A673 (cell line): ENCODE measurements at regions not wholly inside any gene's neighbourhood (a gene's known extent, or its start where the extent isn't known, plus 50 kb on each side); places are given as distances from the start of the nearest gene placed in this dataset.

ENCODE experiments used
- EZH2 ChIP-seq: fragments of 200-600 bp; sonication (generic); IDR thresholded peaks from 2 replicates; pipeline ENCODE4 v1.6.1; 2017; ENCODE audit warnings: borderline replicate concordance, low read depth, mild to moderate bottlenecking, mixed read lengths, antibody characterized with exemption, low read length; ENCODE audit not compliant: poor library complexity, severe bottlenecking
- TF ChIP-seq, protein P1 (sequence below): fragments of 300-800, 200-600 bp; sonication (generic); conservative IDR thresholded peaks from 2 replicates; pipeline ENCODE4 v1.5.1; 2017; ENCODE audit warnings: low read depth, mild to moderate bottlenecking, antibody characterized with exemption, low read length, moderate library complexity, mixed read lengths

DNA sequence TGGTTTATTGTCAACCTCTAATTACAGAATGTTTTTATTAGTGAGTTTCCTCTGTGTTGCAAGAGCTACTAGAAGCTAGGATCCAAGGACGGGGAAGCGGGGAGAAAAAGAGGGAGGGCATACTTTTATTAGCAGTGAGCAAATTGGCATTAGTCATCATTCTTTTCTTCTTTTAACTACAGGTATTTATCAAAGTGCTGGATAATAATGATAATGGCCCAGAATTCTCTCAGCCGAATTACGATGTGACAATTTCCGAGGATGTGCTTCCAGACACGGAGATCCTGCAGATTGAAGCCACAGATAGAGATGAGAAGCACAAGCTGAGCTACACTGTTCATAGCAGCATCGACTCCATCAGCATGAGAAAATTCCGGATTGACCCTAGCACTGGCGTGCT lies 179.7 kb upstream of the MTNR1B start:
- no peak for TF ChIP-seq EZH2
- TF ChIP-seq, protein P1, sequence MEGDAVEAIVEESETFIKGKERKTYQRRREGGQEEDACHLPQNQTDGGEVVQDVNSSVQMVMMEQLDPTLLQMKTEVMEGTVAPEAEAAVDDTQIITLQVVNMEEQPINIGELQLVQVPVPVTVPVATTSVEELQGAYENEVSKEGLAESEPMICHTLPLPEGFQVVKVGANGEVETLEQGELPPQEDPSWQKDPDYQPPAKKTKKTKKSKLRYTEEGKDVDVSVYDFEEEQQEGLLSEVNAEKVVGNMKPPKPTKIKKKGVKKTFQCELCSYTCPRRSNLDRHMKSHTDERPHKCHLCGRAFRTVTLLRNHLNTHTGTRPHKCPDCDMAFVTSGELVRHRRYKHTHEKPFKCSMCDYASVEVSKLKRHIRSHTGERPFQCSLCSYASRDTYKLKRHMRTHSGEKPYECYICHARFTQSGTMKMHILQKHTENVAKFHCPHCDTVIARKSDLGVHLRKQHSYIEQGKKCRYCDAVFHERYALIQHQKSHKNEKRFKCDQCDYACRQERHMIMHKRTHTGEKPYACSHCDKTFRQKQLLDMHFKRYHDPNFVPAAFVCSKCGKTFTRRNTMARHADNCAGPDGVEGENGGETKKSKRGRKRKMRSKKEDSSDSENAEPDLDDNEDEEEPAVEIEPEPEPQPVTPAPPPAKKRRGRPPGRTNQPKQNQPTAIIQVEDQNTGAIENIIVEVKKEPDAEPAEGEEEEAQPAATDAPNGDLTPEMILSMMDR = no peak
